HG03175 (cell line): ENCODE measurements at regions not wholly inside any gene's neighbourhood (a gene's known extent, or its start where the extent isn't known, plus 50 kb on each side); places are given as distances from the start of the nearest gene placed in this dataset.

Experiments
- ATAC-seq: cut with Tn5 transposase; IDR thresholded peaks from one replicate; pipeline ENCODE4 v1.9.1; 2021; ENCODE audit warnings: mild to moderate bottlenecking, moderate library complexity; ENCODE audit not compliant: unreplicated experiment

DNA sequence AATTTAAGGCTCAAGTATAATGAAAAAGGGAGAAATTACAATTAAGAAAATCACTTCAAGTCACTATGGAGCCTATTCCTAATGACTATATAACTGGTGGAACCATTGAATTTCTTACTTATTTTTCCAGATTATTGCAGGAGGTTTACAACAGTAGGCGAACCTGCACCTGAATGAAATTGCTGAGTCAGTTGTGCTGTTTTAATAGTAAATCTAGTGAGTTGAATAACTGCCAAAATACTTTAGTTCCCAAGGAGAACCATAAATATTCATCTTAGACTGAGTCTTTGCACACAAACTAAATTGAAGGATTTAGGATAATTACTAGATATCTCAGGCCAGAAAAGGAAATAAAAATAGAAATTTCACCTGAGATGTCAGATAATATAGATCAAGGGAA lies 1052.8 kb downstream of the NAALADL2 start:
- no peak for ATAC-seq

DNA sequence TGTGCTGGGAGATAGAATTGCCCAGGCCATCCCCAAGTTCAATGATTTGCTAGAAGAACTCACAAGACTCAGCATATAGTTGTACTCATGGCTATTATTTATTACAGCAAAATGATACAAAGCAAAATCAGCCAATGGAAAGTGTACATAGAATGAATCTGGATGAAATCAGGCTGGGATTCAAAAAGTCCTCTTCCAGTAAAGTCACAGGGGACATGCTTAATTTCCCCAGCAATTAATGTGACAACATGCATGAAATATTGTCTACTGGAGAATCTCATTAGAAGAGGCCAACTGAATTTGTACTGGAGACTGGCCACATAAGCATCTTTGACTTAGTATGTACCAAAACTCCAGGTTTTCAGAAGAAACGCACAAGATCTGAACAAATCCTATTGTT lies 1043.1 kb downstream of the NAALADL2 start:
- no peak for ATAC-seq

GRCh38 chr3:175898194-175898593 lies 1039.1 kb downstream of the NAALADL2 start:
- ATAC-seq: no peak

- no peak for ATAC-seq
Measured at GRCh38 chr3:175896655-175897054, 1037.5 kb downstream of the NAALADL2 start.

GRCh38 chr3:175895731-175896130 lies 1036.6 kb downstream of the NAALADL2 start:
- no peak for ATAC-seq

DNA sequence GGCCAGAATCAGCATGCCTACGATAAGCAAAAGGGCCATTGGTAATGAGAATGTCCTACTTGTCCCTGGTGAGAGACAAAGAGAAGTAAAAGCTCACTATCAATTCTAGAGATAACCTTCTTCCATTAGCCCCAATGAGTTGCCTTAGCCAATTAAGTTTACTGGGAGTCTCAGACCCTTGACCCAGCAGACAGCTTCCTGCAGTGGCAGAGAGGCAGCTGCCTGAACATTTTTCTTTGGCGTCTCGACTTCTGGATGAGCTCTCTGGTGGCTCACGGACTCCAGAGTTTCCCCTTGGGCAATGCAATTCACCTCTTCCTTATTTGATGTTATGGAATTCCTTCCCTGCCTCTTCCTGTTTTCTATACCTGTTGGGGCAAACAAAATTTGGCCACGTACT lies 1034.4 kb downstream of the NAALADL2 start:
- no peak for ATAC-seq

GRCh38 chr3:175890066-175890465 lies 1030.9 kb downstream of the NAALADL2 start:
- no peak for ATAC-seq

DNA sequence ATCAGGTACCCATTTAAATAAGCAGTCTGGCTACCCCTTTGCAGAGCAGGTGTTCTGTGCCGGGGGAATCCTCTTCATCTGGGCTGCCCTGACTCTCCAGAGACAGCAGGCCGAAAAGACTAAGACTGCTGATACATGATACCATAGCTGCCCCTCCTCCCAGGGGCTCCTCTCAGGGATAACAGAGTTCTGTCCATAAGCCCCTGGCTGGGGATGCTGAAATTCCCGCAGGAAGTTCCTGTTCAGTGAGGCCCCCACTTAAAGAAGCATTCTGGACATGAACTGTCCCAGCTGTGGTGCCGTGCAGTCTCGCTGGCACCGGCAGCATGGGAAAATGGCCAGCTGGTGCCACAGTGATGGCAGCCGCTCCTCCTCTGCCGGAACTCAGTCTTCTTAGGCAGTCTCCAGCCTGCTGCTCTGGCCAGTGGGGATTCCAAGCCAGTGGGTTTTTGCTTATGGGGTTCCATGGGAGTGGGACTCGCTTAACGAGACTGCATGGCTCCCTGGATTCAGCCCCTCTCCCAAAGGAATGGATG lies 1026.2 kb downstream of the NAALADL2 start:
- ATAC-seq: no peak

DNA sequence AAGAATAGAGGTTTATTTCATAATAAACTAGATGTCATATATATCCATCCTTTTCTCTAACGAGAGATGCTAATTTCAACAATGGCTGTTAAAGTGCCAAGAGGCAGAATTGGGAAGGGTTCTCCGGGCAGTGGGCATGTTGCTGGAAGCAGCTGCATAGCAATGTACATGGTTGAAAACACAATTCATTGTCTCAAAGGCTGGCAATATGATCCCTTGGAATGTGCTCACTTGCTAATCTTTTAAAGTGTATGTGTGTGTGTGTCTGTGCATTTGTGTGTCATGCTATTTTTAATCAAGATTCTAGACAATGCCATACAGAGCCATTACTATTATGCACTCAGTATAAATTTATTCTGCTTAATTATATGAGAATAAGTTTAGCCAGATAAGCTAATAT lies 1020.3 kb downstream of the NAALADL2 start:
- no peak for ATAC-seq

DNA sequence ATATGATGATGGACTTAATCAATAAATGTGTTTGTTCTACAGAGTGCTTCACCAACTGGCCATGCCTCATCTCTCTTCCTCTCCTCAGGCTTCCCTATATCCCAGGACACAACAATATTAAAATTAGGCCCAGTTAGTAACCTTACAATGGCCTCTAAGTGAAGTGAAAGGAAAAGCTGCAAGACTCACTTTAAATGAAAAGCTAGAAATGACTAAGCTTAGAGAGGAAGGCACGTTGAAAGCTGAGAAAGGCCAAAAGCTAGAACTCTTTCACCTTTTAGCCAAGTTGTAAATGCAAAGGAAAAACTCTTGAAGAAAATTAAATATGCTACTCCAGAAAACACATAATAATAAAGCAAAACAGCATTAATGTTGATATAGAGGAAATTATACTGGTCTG lies 1010.3 kb downstream of the NAALADL2 start:
- no peak for ATAC-seq

DNA sequence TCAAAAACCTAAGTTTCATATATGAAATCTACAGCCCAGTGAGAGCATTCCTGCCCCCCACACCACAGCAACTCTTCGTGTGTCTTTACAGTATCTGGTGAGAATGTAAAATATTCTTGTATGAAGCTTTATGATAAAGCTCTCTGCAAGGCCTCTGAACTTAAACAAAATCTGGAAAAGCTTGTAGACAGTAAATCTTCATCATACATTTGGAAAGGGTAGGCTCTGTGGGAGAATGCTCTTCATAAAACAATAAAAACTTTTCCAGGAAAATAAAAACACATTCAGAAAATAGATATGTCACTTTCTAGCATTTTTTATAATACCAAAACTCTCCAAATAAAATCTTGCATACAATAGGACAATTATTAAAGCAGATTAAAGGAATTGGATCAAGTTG lies 1009.5 kb downstream of the NAALADL2 start:
- no peak for ATAC-seq

- ATAC-seq: no peak
Measured at GRCh38 chr3:175865724-175866123, 1006.6 kb downstream of the NAALADL2 start.

DNA sequence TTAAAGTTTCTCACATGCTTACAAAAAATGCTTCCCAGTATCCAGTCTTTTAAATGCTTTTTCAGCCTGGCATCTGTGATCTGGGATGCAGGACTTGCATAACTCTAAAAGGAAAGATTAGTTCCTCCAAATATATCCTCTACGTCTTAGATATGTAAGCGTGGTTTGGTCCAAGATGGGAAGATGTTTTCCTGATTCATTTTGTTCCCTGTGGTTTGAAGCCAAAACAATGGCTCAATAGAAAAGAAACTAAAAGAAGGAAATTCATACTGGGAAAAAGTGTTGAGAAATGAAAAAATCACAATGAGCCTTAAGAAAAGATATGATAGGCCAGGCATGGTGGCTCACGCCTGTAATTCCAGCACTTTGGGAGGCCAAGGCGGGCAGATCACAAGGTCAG lies 1002.8 kb downstream of the NAALADL2 start:
- ATAC-seq: no peak
